ENCODE measurements at regions not wholly inside any gene's neighbourhood (a gene's known extent, or its start where the extent isn't known, plus 50 kb on each side); places are given as distances from the start of the nearest gene placed in this dataset.

- TF ChIP-seq REST (IDR thresholded peaks at IDR 0.05; ENCODE audit: unreplicated experiment) (no peak), POLR2AphosphoS5 (IDR thresholded peaks at IDR 0.05; ENCODE audit: low read depth) (no peak), EZH2phosphoT487 (IDR thresholded peaks at IDR 0.05; ENCODE audit: unreplicated experiment) (no peak), CREB1 (CRISPR knock-in tag; IDR thresholded peaks at IDR 0.05; ENCODE audit: low read depth) (no peak), EZH2 (IDR thresholded peaks at IDR 0.05; ENCODE audit: low read depth, unreplicated experiment) (no peak), STAT1 (IDR thresholded peaks at IDR 0.05; ENCODE audit: unreplicated experiment) (no peak), ZNF331 (CRISPR knock-in tag; IDR thresholded peaks at IDR 0.05; ENCODE audit: low read depth) (no peak), ZNF114 (CRISPR knock-in tag; IDR thresholded peaks at IDR 0.05) (no peak), JUNB (IDR thresholded peaks at IDR 0.05; ENCODE audit: unreplicated experiment) (no peak), NANOG (IDR thresholded peaks at IDR 0.05; ENCODE audit: borderline replicate concordance) (no peak)
- TF ChIP-seq, protein P1, sequence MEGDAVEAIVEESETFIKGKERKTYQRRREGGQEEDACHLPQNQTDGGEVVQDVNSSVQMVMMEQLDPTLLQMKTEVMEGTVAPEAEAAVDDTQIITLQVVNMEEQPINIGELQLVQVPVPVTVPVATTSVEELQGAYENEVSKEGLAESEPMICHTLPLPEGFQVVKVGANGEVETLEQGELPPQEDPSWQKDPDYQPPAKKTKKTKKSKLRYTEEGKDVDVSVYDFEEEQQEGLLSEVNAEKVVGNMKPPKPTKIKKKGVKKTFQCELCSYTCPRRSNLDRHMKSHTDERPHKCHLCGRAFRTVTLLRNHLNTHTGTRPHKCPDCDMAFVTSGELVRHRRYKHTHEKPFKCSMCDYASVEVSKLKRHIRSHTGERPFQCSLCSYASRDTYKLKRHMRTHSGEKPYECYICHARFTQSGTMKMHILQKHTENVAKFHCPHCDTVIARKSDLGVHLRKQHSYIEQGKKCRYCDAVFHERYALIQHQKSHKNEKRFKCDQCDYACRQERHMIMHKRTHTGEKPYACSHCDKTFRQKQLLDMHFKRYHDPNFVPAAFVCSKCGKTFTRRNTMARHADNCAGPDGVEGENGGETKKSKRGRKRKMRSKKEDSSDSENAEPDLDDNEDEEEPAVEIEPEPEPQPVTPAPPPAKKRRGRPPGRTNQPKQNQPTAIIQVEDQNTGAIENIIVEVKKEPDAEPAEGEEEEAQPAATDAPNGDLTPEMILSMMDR (conservative IDR thresholded peaks at IDR 0.05; ENCODE audit: low read depth in 2 of 2) = no peak
- TF ChIP-seq, protein P2, sequence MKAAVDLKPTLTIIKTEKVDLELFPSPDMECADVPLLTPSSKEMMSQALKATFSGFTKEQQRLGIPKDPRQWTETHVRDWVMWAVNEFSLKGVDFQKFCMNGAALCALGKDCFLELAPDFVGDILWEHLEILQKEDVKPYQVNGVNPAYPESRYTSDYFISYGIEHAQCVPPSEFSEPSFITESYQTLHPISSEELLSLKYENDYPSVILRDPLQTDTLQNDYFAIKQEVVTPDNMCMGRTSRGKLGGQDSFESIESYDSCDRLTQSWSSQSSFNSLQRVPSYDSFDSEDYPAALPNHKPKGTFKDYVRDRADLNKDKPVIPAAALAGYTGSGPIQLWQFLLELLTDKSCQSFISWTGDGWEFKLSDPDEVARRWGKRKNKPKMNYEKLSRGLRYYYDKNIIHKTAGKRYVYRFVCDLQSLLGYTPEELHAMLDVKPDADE (IDR thresholded peaks at IDR 0.05) = no peak
These were observed 93.0 kb upstream of the CCL21 start for GRCh38 chr9:34802916-34803315.
